ENCODE measurements at regions not wholly inside any gene's neighbourhood (a gene's known extent, or its start where the extent isn't known, plus 50 kb on each side); places are given as distances from the start of the nearest gene placed in this dataset.
"Not testable (repeated sequence)": the region's sequence is repeated elsewhere in the genome, so short reads cannot be mapped to it uniquely, and the experiment has no call there.

- DNase-seq (ENCODE audit: extremely low spot score) = no peak
- POLR2A ChIA-PET = no interaction called here
- no peak for TF ChIP-seq NFRKB (IDR thresholded peaks at IDR 0.05)
- no peak for TF ChIP-seq FOXK2 (IDR thresholded peaks at IDR 0.05)
- no peak for TF ChIP-seq SP1 (IDR thresholded peaks at IDR 0.05)
- TF ChIP-seq BHLHE40 (IDR thresholded peaks at IDR 0.05; ENCODE audit: borderline replicate concordance) = no peak
- TF ChIP-seq FOXM1 (IDR thresholded peaks at IDR 0.05; ENCODE audit: borderline replicate concordance) = no peak
- no peak for TF ChIP-seq TARDBP (IDR thresholded peaks at IDR 0.05)
- TF ChIP-seq SUZ12 (IDR thresholded peaks at IDR 0.05) = no peak
- no peak for TF ChIP-seq LEF1 (IDR thresholded peaks at IDR 0.05; ENCODE audit: borderline replicate concordance)
- TF ChIP-seq, protein P1, sequence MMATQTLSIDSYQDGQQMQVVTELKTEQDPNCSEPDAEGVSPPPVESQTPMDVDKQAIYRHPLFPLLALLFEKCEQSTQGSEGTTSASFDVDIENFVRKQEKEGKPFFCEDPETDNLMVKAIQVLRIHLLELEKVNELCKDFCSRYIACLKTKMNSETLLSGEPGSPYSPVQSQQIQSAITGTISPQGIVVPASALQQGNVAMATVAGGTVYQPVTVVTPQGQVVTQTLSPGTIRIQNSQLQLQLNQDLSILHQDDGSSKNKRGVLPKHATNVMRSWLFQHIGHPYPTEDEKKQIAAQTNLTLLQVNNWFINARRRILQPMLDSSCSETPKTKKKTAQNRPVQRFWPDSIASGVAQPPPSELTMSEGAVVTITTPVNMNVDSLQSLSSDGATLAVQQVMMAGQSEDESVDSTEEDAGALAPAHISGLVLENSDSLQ (IDR thresholded peaks at IDR 0.05) = no peak
- TF ChIP-seq L3MBTL2 (conservative IDR thresholded peaks at IDR 0.05) = no peak
- no peak for TF ChIP-seq ZNF384 (IDR thresholded peaks at IDR 0.05)
- no peak for TF ChIP-seq CTBP1 (IDR thresholded peaks at IDR 0.05; ENCODE audit: borderline replicate concordance)
- TF ChIP-seq FOXA1 (IDR thresholded peaks at IDR 0.05) = no peak
- no peak for TF ChIP-seq HDGF (IDR thresholded peaks at IDR 0.05; ENCODE audit: borderline replicate concordance)
- TF ChIP-seq ARNT (IDR thresholded peaks at IDR 0.05) = no peak
- no peak for TF ChIP-seq ELF4 (IDR thresholded peaks at IDR 0.05)
- CTCF ChIA-PET = no interaction called here
Measured at GRCh38 chr3:110871869-110872268, 199.7 kb upstream of the NECTIN3 start.

GRCh38 chr3:110878692-110879091, 192.9 kb upstream of the NECTIN3 start:
- POLR2A ChIA-PET = no interaction called here
- TF ChIP-seq FOXK2 (IDR thresholded peaks at IDR 0.05) = no peak
- no peak for TF ChIP-seq SP1 (IDR thresholded peaks at IDR 0.05)
- TF ChIP-seq L3MBTL2 (conservative IDR thresholded peaks at IDR 0.05) = no peak
- CTCF ChIA-PET = no interaction called here
- no peak for DNase-seq (ENCODE audit: extremely low spot score)

- POLR2A ChIA-PET = no interaction called here
- peak; percentile 34 for DNase-seq (ENCODE audit: extremely low spot score)
- TF ChIP-seq FOXK2 (IDR thresholded peaks at IDR 0.05) = no peak
- TF ChIP-seq ARNT (IDR thresholded peaks at IDR 0.05) = no peak
- TF ChIP-seq SP1 (IDR thresholded peaks at IDR 0.05) = no peak
- TF ChIP-seq TARDBP (IDR thresholded peaks at IDR 0.05) = no peak
- no peak for TF ChIP-seq BHLHE40 (IDR thresholded peaks at IDR 0.05; ENCODE audit: borderline replicate concordance)
- TF ChIP-seq ZNF384 (IDR thresholded peaks at IDR 0.05) = no peak
- no peak for TF ChIP-seq L3MBTL2 (conservative IDR thresholded peaks at IDR 0.05)
- no peak for TF ChIP-seq NFRKB (IDR thresholded peaks at IDR 0.05)
- TF ChIP-seq, protein P1 (IDR thresholded peaks at IDR 0.05) = no peak
- TF ChIP-seq SUZ12 (IDR thresholded peaks at IDR 0.05) = no peak
- no peak for TF ChIP-seq LEF1 (IDR thresholded peaks at IDR 0.05; ENCODE audit: borderline replicate concordance)
- no peak for TF ChIP-seq ELF4 (IDR thresholded peaks at IDR 0.05)
- TF ChIP-seq HDGF (IDR thresholded peaks at IDR 0.05; ENCODE audit: borderline replicate concordance) = no peak
- no peak for TF ChIP-seq CTBP1 (IDR thresholded peaks at IDR 0.05; ENCODE audit: borderline replicate concordance)
- no peak for TF ChIP-seq FOXA1 (IDR thresholded peaks at IDR 0.05)
- no peak for TF ChIP-seq FOXM1 (IDR thresholded peaks at IDR 0.05; ENCODE audit: borderline replicate concordance)
- CTCF ChIA-PET = no interaction called here
Measured at GRCh38 chr3:110881069-110881468, 190.5 kb upstream of the NECTIN3 start.

DNA sequence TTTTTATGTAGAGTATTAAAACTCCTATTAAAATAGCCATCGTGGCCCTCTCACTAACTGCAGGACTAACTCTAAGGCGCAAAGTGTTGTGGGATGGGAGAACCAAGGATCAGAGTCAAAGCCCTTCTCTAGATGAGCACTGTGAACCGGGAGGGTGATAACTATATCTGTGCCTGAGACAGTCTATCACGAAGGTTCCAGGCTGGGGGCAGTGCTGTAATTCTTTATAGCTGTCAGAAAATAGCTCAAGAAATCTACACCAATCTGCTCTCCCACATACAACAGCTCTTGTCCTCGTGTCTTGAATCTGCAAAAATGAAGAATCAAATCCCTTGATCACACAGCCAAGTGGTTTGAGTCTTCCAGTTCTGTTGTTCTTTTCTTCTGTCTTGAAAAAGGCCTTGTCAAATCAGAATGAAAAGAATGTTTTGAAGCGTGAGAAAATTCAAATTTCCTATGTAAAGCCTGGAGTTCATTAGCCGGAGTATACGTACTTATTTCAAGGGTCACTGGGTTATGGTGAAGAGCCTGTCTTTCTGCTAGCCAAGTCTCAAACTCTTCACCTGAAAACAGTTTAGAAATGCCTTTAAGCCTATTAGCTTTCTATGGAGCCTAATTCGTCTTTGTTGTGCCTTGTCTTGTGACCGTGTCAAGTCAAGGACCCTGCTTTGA, 185.3 kb upstream of the NECTIN3 start:
- POLR2A ChIA-PET = no interaction called here
- no peak for TF ChIP-seq FOXM1 (IDR thresholded peaks at IDR 0.05; ENCODE audit: borderline replicate concordance)
- no peak for TF ChIP-seq CTBP1 (IDR thresholded peaks at IDR 0.05; ENCODE audit: borderline replicate concordance)
- no peak for TF ChIP-seq BHLHE40 (IDR thresholded peaks at IDR 0.05; ENCODE audit: borderline replicate concordance)
- no peak for TF ChIP-seq L3MBTL2 (conservative IDR thresholded peaks at IDR 0.05)
- DNase-seq (ENCODE audit: extremely low spot score) = no peak
- CTCF ChIA-PET = no interaction called here

DNA sequence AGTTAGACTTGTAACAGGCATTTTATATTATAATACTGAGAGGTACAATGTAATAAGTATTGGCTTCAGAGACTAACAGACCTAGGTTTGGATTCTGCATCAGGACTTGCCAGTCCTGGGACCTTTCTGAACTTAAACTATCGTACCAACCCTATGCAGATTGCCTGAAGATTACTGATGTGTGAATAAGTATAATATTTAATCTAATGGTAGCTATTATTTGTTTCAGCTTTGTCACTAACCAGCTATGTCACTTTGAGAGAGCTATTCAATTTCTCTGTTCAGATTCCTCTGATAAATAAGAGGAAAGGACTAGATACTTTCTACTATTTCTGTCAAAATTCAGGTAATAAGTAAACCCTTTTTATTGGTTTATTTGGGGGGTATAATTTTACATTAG, 184.4 kb upstream of the NECTIN3 start:
- ChIA-PET CTCF (no interaction called here), POLR2A (no interaction called here)
- TF ChIP-seq ELF4 (IDR thresholded peaks at IDR 0.05) = no peak
- no peak for TF ChIP-seq ZNF384 (IDR thresholded peaks at IDR 0.05)
- DNase-seq (ENCODE audit: extremely low spot score) = no peak

DNA sequence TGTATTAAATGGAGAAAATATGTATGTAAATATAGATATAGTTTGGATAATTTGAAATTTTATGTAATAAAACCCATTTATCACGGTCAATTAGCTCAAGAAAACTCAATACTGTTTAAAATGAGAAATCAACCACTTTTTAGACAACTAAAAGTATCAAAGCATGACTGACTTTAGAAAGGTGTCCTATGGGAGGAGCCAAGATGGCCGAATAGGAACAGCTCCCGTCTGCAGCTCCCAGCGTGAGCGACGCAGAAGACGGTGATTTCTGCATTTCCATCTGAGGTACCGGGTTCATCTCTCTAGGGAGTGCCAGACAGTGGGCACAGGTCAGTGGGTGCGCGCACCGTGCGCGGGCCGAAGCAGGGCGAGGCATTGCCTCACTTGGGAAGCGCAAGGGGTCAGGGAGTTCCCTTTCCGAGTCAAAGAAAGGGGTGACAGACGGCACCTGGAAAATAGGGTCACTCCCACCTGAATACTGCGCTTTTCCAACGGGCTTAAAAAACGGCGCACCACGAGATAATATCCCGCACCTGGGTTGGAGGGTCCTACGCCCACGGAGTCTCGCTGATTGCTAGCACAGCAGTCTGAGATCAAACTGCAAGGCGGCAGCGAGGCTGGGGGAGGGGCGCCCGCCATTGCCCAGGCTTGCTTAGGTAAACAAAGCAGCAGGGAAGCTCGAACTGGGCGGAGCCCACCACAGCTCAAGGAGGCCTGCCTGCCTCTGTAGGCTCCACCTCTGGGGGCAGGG, 182.8 kb upstream of the NECTIN3 start:
- POLR2A ChIA-PET; DNase-seq (ENCODE audit: extremely low spot score): not testable (repeated sequence)
- CTCF ChIA-PET = interaction anchor here (0.7 kb wide), 1 partner anchor 419 kb away, joined by 3 read pairs; no protein-coding TSS in a partner anchor
- peak; percentile 78 for TF ChIP-seq L3MBTL2 (conservative IDR thresholded peaks at IDR 0.05)

- CTCF ChIA-PET; POLR2A ChIA-PET; DNase-seq (ENCODE audit: extremely low spot score): not testable (repeated sequence)
Measured at GRCh38 chr3:110889376-110889699, 182.3 kb upstream of the NECTIN3 start.

DNA sequence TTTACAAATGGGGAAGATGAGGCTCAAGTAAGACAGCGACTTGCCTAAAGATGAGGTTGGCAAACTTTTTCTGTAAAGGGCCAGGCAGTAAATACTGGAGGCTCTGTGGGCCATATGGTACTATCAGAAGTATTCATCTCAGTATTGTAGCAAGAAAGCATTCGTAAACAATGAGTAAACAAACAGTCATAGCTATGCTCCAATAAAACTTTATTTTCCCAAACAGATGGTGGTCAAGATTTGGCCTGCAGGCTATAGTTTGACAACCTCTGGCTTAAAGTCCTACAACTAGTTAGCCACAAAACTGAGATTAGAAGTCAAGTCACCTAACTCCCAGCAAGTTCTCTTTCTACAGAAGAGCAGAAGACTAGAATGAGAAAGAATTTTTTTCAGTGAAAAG, 177.0 kb upstream of the NECTIN3 start:
- ChIA-PET POLR2A (interaction anchor here (0.6 kb wide), 1 partner anchor 186 kb away, joined by 3 read pairs; no protein-coding TSS in a partner anchor), CTCF (no interaction called here)

More for the DNA sequence above, 177.0 kb upstream of the NECTIN3 start:
- TF ChIP-seq L3MBTL2 (conservative IDR thresholded peaks at IDR 0.05) (no peak), FOXK2 (IDR thresholded peaks at IDR 0.05) (no peak), SUZ12 (IDR thresholded peaks at IDR 0.05) (no peak), SP1 (IDR thresholded peaks at IDR 0.05) (no peak), CTBP1 (IDR thresholded peaks at IDR 0.05; ENCODE audit: borderline replicate concordance) (no peak), BHLHE40 (IDR thresholded peaks at IDR 0.05; ENCODE audit: borderline replicate concordance) (no peak), TARDBP (IDR thresholded peaks at IDR 0.05) (no peak), NFRKB (IDR thresholded peaks at IDR 0.05) (no peak), HDGF (IDR thresholded peaks at IDR 0.05; ENCODE audit: borderline replicate concordance) (no peak), FOXA1 (IDR thresholded peaks at IDR 0.05) (no peak), ELF4 (IDR thresholded peaks at IDR 0.05) (no peak)
- TF ChIP-seq, protein P1 (IDR thresholded peaks at IDR 0.05) = no peak
- DNase-seq (ENCODE audit: extremely low spot score) = no peak

Measured in HEK293T (cell line).